Testis (tissue), 2 donors: ENCODE measurements at regions not wholly inside any gene's neighbourhood (a gene's known extent, or its start where the extent isn't known, plus 50 kb on each side); places are given as distances from the start of the nearest gene placed in this dataset.

Experiments used
- DNase-seq: peaks from one replicate; pipeline ENCODE4 v3.0.0-alpha.2; 2019
- H3K27ac ChIP-seq, 2 donors: fragments of 200-600 bp; sonication (generic); one replicate each; pipeline ENCODE4 v1.5.1; 2019
- H3K27me3 ChIP-seq: fragments of 200-600 bp; sonication (generic); one replicate; pipeline ENCODE4 v1.5.1; 2019
- H3K36me3 ChIP-seq: fragments of 200-600 bp; sonication (generic); one replicate; pipeline ENCODE4 v1.5.1; 2017; ENCODE audit warnings: low read depth; ENCODE audit errors: missing control alignments
- H3K4me1 ChIP-seq: fragments of 200-600 bp; sonication (generic); one replicate; pipeline ENCODE4 v1.5.1; 2019
- H3K4me3 ChIP-seq, 2 donors: fragments of 200-600 bp; sonication (generic); one replicate each; pipeline ENCODE4 v1.5.1; 2017 to 2019
- H3K9me3 ChIP-seq: fragments of 200-600 bp; sonication (generic); one replicate; pipeline ENCODE4 v1.5.1; 2017
- CTCF ChIP-seq, 3 experiments: fragments of 450-650 bp in 2 of 3; fragments of 200-600 bp in 1 of 3; sonication (generic) in 1 of 3; IDR thresholded peaks; one replicate each; pipeline ENCODE4 v1.5.1; 2016 to 2019; ENCODE audit warnings: antibody characterized with exemption in 3 of 3, mild to moderate bottlenecking in 2 of 3, moderate library complexity in 1 of 3
- POLR2A ChIP-seq: fragments of 450-650 bp; IDR thresholded peaks from one replicate; pipeline ENCODE4 v1.6.1; 2017; ENCODE audit warnings: antibody characterized with exemption, mild to moderate bottlenecking, moderate library complexity
- WGBS, 2 donors: methylation state at CpG; one replicate each; pipeline ENCODE4 v1.1.5; 2018; 5-methylcytosine and 5-hydroxymethylcytosine counted together
- intact Hi-C: fragments of 100-400 bp; cut with DNase I; formaldehyde crosslinking; loops from one replicate; pipeline ENCODE4 v1.15.1; 2023; ENCODE audit warnings: low total_unique reads

GRCh38 chr5:75002271-75002670 lies 50.1 kb downstream of the GCNT4 start:
- no peak for DNase-seq
- Histone ChIP-seq H3K36me3 (no peaks in the 10 kb centered on the region), H3K27ac (no peak overlapping the region), H3K9me3 (no peaks in the 10 kb centered on the region), H3K4me3 (no peak overlapping the region), H3K4me1 (no peaks in the 10 kb centered on the region), H3K27me3 (no peaks in the 10 kb centered on the region)
- intact Hi-C loops, result no loop called here
- TF ChIP-seq POLR2A, result no peak
- no peak for TF ChIP-seq CTCF (IDR thresholded peaks at IDR 0.05)
- 93 to 99% methylated on average over 4 of the region's 4 CpGs for WGBS, 2 donors

GRCh38 chr5:74995926-74996325 lies 56.4 kb downstream of the GCNT4 start:
- Histone ChIP-seq H3K4me1 (no peaks in the 10 kb centered on the region), H3K4me3 (no peak overlapping the region), H3K9me3 (no peaks in the 10 kb centered on the region), H3K27ac (no peak overlapping the region), H3K27me3 (no peaks in the 10 kb centered on the region), H3K36me3 (no peaks in the 10 kb centered on the region)
- 80 to 93% methylated on average over 1 of the region's 1 CpG for WGBS, 2 donors
- no peak for DNase-seq
- intact Hi-C loops, result no loop called here
- TF ChIP-seq CTCF (IDR thresholded peaks at IDR 0.05), result no peak
- TF ChIP-seq POLR2A, result no peak

- H3K4me1 ChIP-seq, result no peaks in the 10 kb centered on the region
- no peaks in the 10 kb centered on the region for H3K36me3 ChIP-seq
- H3K27ac ChIP-seq, result no peak overlapping the region
- 64 to 67% methylated on average over 2 of the region's 2 CpGs for WGBS, 2 donors
- DNase-seq, result no peak
- H3K9me3 ChIP-seq, result no peaks in the 10 kb centered on the region
- no peaks in the 10 kb centered on the region for H3K27me3 ChIP-seq
- TF ChIP-seq POLR2A (no peak), CTCF (IDR thresholded peaks at IDR 0.05) (no peak)
- H3K4me3 ChIP-seq, result no peak overlapping the region
- intact Hi-C loops, result no loop called here
Observed at GRCh38 chr5:74994826-74995225, 57.5 kb downstream of the GCNT4 start.

GRCh38 chr5:74993743-74994142 lies 58.6 kb downstream of the GCNT4 start:
- TF ChIP-seq CTCF (IDR thresholded peaks at IDR 0.05), result no peak
- TF ChIP-seq POLR2A, result no peak
- intact Hi-C loops, result no loop called here
- no peaks in the 10 kb centered on the region for H3K9me3 ChIP-seq

GRCh38 chr5:74992791-74993190 lies 59.6 kb downstream of the GCNT4 start:
- no peak for TF ChIP-seq CTCF (IDR thresholded peaks at IDR 0.05)
- no peak for TF ChIP-seq POLR2A
- 90 to 91% methylated on average over 4 of the region's 4 CpGs for WGBS, 2 donors

More at GRCh38 chr5:74993743-74994142, 58.6 kb downstream of the GCNT4 start:
- Histone ChIP-seq H3K27ac (no peak overlapping the region), H3K4me1 (no peaks in the 10 kb centered on the region), H3K4me3 (no peak overlapping the region), H3K36me3 (no peaks in the 10 kb centered on the region), H3K27me3 (no peaks in the 10 kb centered on the region)
- 86 to 88% methylated on average over 4 of the region's 4 CpGs for WGBS, 2 donors
- no peak for DNase-seq

More at GRCh38 chr5:74992791-74993190, 59.6 kb downstream of the GCNT4 start:
- DNase-seq, result no peak
- no peaks in the 10 kb centered on the region for H3K36me3 ChIP-seq
- no peak overlapping the region for H3K4me3 ChIP-seq
- H3K4me1 ChIP-seq, result no peaks in the 10 kb centered on the region
- no peak overlapping the region for H3K27ac ChIP-seq
- H3K9me3 ChIP-seq, result no peaks in the 10 kb centered on the region
- no peaks in the 10 kb centered on the region for H3K27me3 ChIP-seq
- intact Hi-C loops, result no loop called here
